AG04450 (cell line): ENCODE measurements at regions not wholly inside any gene's neighbourhood (a gene's known extent, or its start where the extent isn't known, plus 50 kb on each side); places are given as distances from the start of the nearest gene placed in this dataset.

Experiments
- CTCF ChIA-PET: fragments of 300-600, 350-600 bp; formaldehyde crosslinking; extraction: SDS; loops from one replicate; lab custom pipeline; 2022; ENCODE audit warnings: antibody characterized with exemption, inconsistent platforms; lab: Charles Lee
- POLR2A ChIA-PET: fragments of 350-600 bp; formaldehyde crosslinking; extraction: SDS; loops from one replicate; lab custom pipeline; 2021; ENCODE audit warnings: antibody characterized with exemption, inconsistent platforms; lab: Yijun Ruan, JAX
- DNase-seq: peaks from one replicate; pipeline ENCODE4 v3.0.0-alpha.2; 2011; ENCODE audit warnings: low read depth, low spot score
- H3K27ac ChIP-seq: one replicate; pipeline ENCODE4 v1.5.1; 2012; ENCODE audit warnings: low read depth, low read length, control low read depth
- H3K27me3 ChIP-seq: one replicate; pipeline ENCODE4 v1.6.0; 2012; ENCODE audit warnings: low read length; ENCODE audit not compliant: control insufficient read depth, insufficient read depth
- H3K4me3 ChIP-seq: 2 replicates; pipeline ENCODE4 v1.5.1; 2011; ENCODE audit warnings: mild to moderate bottlenecking, low read depth, low read length, control low read depth
- H3K9me3 ChIP-seq: 2 replicates; pipeline ENCODE4 v1.5.1; 2012; ENCODE audit warnings: low read length; ENCODE audit not compliant: control insufficient read depth, insufficient read depth
- TF ChIP-seq, protein P1 (sequence below): IDR thresholded peaks from 2 replicates; pipeline ENCODE4 v1.5.1; 2011; ENCODE audit warnings: low read depth, low read length, control low read depth, inconsistent platforms

DNA sequence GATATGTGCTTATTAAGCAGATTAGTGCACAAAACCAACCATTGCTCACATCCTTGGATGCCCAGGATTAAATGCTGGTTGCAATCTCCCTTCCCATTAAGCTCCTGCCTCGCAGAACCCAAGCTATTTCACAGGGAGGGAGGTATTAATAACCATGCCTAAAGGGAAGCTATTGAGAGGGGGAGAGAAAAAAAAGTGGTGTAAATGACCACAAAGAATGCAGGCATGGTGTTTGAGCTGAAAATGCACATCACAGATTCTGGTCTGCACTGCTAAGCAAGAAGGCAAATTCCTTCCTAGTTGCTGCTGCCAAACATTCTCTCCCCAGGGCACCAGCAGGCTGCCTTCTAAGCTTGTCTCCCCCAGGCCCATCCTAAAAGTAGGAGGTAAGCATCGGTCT, 92.0 kb upstream of the ISX start:
- Histone ChIP-seq H3K9me3 (peaks cover 39% of the 10 kb centered on the region), H3K27ac (no peak overlapping the region), H3K4me3 (no peak overlapping the region), H3K27me3 (no peaks in the 10 kb centered on the region)
- no peak for DNase-seq
- ChIA-PET POLR2A (no interaction called here), CTCF (no interaction called here)
- TF ChIP-seq, protein P1, sequence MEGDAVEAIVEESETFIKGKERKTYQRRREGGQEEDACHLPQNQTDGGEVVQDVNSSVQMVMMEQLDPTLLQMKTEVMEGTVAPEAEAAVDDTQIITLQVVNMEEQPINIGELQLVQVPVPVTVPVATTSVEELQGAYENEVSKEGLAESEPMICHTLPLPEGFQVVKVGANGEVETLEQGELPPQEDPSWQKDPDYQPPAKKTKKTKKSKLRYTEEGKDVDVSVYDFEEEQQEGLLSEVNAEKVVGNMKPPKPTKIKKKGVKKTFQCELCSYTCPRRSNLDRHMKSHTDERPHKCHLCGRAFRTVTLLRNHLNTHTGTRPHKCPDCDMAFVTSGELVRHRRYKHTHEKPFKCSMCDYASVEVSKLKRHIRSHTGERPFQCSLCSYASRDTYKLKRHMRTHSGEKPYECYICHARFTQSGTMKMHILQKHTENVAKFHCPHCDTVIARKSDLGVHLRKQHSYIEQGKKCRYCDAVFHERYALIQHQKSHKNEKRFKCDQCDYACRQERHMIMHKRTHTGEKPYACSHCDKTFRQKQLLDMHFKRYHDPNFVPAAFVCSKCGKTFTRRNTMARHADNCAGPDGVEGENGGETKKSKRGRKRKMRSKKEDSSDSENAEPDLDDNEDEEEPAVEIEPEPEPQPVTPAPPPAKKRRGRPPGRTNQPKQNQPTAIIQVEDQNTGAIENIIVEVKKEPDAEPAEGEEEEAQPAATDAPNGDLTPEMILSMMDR = no peak

DNA sequence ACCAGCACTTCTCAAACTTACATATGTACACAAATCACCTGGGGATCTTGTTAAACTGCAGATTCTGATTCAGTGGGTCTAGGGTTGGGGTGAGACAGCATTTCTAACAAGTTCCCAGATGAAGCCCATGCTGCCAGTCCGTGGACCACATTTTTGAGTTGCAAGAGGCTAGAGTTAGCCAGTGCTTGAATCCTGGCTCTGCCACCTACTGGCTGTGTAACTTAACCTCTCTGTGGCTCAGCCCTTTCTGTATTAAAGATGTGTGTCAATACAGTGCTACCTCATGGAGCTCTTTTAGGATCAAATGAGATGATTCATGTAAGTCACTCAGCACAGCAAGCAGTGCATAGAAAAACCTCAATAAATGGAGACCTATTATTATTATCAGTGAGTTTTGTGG, 90.2 kb upstream of the ISX start:
- H3K9me3 ChIP-seq = peaks cover 31% of the 10 kb centered on the region
- DNase-seq = no peak
- POLR2A ChIA-PET = no interaction called here
- no peak overlapping the region for H3K27ac ChIP-seq
- H3K27me3 ChIP-seq = no peaks in the 10 kb centered on the region
- H3K4me3 ChIP-seq = no peak overlapping the region
- CTCF ChIA-PET = no interaction called here
- TF ChIP-seq, protein P1 = no peak

DNA sequence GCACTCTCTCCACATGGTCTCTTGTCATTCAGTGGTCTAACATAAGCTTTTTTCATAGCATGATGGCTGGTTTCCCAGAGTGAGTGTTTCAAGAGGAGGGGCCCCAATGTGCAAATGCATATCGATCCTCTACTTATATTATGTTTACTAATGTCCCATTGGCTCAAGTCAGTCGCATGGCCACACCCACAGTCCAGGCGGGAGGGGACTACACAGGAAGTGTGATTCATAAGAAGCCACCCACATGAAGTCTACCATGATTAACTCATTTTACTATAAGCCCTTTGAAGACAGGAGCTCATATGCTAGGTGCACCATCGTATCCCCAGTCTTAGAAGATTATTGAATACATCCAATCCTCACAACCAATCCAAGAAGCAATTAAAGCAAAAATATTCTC, 89.5 kb upstream of the ISX start:
- peaks cover 30% of the 10 kb centered on the region for H3K9me3 ChIP-seq
- no peak overlapping the region for H3K27ac ChIP-seq
- ChIA-PET CTCF (no interaction called here), POLR2A (no interaction called here)
- no peak overlapping the region for H3K4me3 ChIP-seq
- no peak for DNase-seq
- TF ChIP-seq, protein P1 = no peak
- H3K27me3 ChIP-seq = no peaks in the 10 kb centered on the region

DNA sequence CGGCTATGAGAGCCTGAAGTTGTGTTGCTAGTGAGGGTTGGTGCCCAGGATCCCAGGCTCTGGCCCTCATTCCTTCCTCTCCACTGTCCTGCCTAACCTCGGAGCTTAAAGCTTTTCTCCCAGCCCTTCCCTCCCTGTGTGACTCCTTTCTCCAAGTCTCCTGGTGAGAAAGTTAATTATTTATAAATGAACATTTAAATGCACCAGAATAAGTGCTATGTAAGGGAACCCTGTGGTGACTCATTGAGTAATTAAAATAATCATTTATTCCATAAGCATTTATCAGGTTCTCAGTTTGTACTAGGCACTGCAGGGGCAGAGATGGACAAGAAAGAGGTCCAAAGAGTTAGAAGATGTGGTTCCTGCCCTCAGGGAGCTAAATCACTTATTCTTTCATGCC, 89.1 kb upstream of the ISX start:
- TF ChIP-seq, protein P1 = no peak

DNA sequence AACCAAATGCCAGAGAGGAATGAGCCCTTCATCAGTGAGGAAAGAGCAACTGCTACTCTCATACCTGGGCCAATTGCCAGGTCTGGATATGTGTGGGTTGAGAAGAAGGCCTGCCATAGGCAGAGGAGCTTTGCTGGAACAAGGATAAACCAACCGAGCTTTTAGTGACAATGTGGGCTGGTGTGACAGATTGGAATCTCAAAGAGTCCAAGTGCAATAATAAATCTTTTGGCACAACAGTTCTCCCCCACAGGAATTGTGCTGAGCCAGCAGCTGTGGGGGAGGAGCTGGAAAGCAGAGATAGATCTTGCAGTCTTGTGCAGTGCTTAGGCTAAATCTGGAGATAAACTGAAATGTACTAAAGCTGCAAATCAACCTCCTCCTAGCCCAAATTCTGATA, 79.4 kb upstream of the ISX start:
- Histone ChIP-seq H3K27ac (no peak overlapping the region), H3K9me3 (peaks cover 26% of the 10 kb centered on the region; the same call in 1 of the 2 replicates), H3K4me3 (no peak overlapping the region), H3K27me3 (no peaks in the 10 kb centered on the region)
- DNase-seq = no peak
- ChIA-PET POLR2A (no interaction called here), CTCF (no interaction called here)
- TF ChIP-seq, protein P1 = no peak

More for the DNA sequence above, 89.1 kb upstream of the ISX start:
- POLR2A ChIA-PET = no interaction called here
- CTCF ChIA-PET = no interaction called here
- Histone ChIP-seq H3K27me3 (no peaks in the 10 kb centered on the region), H3K9me3 (peaks cover 30% of the 10 kb centered on the region), H3K4me3 (no peak overlapping the region), H3K27ac (no peak overlapping the region)
- DNase-seq = no peak
